K562 (cell line): ENCODE measurements at regions not wholly inside any gene's neighbourhood (a gene's known extent, or its start where the extent isn't known, plus 50 kb on each side); places are given as distances from the start of the nearest gene placed in this dataset.

Experiments used
- ATAC-seq: fragments of 200-7000 bp; cut with Tn5 transposase; 3 replicates; pipeline ENCODE4 v1.9.1; 2020; ENCODE audit warnings: moderate library complexity
- BruUV-seq: library from RNA; stranded (reverse); fragments of 400-500 nt; replicated peaks from 2 replicates; lab custom pipeline; 2021; lab: Mats Ljungman, UMichigan
- CTCF ChIA-PET: fragments of 300-600 bp; formaldehyde crosslinking; extraction: SDS; loops from one replicate; lab custom pipeline; 2021; ENCODE audit warnings: low intra/inter-chr PET ratio; lab: Yijun Ruan, JAX
- POLR2A ChIA-PET: fragments of 300-600, 350-650 bp; sonication (Branson Sonifier 250); formaldehyde crosslinking; extraction: SDS; loops from one replicate; lab custom pipeline; 2021; ENCODE audit warnings: antibody characterized with exemption, inconsistent platforms; lab: Yijun Ruan, JAX
- DNase-seq, 4 experiments: peaks; one replicate each; pipeline versions ENCODE4 v3.0.0 to v3.0.0-alpha.2; 2011 to 2018; ENCODE audit warnings: low spot score in 3 of 4, mixed read lengths in 3 of 4; ENCODE audit errors: extremely low read depth in 1 of 4
- FAIRE-seq: peaks from 2 replicates; lab custom pipeline; 2011; peaks lifted over from hg19 to GRCh38; lab: Jason Lieb, UNC
- H2AFZ ChIP-seq: 2 replicates; pipeline ENCODE4 v1.6.0; 2011; ENCODE audit warnings: low read depth, low read length, control low read depth, inconsistent platforms
- H3K27ac ChIP-seq: fragments of 200-600 bp; 3 replicates; pipeline ENCODE4 v1.8.0; 2011; ENCODE audit warnings: low read depth, mild to moderate bottlenecking, control low read depth, inconsistent platforms, low read length, moderate library complexity, mixed read lengths; ENCODE audit errors: extremely low read depth
- H3K27me3 ChIP-seq, 2 experiments: fragments of 300-600 bp in 1 of 2; 2 replicates in 1 of 2; 3 replicates in 1 of 2; pipeline versions ENCODE4 v1.6.0 to v1.8.0; 2011; ENCODE audit warnings: inconsistent platforms in 2 of 2, low read length in 2 of 2, mild to moderate bottlenecking in 1 of 2, mixed read lengths in 1 of 2, moderate library complexity in 1 of 2; ENCODE audit not compliant: control insufficient read depth in 2 of 2, insufficient read depth in 2 of 2
- H3K36me3 ChIP-seq: fragments of 300-600 bp; 3 replicates; pipeline ENCODE4 v1.8.0; 2011; ENCODE audit warnings: mild to moderate bottlenecking, low read length, inconsistent platforms; ENCODE audit not compliant: control insufficient read depth, insufficient read depth
- H3K4me1 ChIP-seq, 2 experiments: fragments of 200-600 bp in 1 of 2; replicated peaks in 1 of 2; 2 replicates in 1 of 2; 3 replicates in 1 of 2; pipeline versions ENCODE4 v1.5.1 to v1.8.0; 2011; ENCODE audit warnings: inconsistent platforms in 2 of 2, low read length in 2 of 2, mild to moderate bottlenecking in 1 of 2, mixed read lengths in 1 of 2, moderate library complexity in 1 of 2; ENCODE audit not compliant: control insufficient read depth in 2 of 2, insufficient read depth in 2 of 2
- H3K4me2 ChIP-seq: 2 replicates; pipeline ENCODE4 v1.6.1; 2011; ENCODE audit warnings: low read length, control low read depth, inconsistent platforms, mixed read lengths; ENCODE audit not compliant: insufficient read depth
- H3K4me3 ChIP-seq: fragments of 200-600 bp; sonication (generic), shearing (Covaris generic); 2 replicates; pipeline ENCODE4 v1.5.1; 2016; ENCODE audit warnings: control low read depth, inconsistent platforms
- H3K79me2 ChIP-seq: fragments of 200-600 bp; 3 replicates; pipeline ENCODE4 v1.8.0; 2011; ENCODE audit warnings: low read length, inconsistent platforms; ENCODE audit not compliant: control insufficient read depth, insufficient read depth
- H3K9ac ChIP-seq, 2 experiments: 2 replicates each; pipeline versions ENCODE4 v1.6.0 to v1.6.1; 2011; ENCODE audit warnings: low read depth in 2 of 2, low read length in 2 of 2, control low read depth in 1 of 2, inconsistent platforms in 1 of 2, mild to moderate bottlenecking in 1 of 2, mixed read lengths in 1 of 2; ENCODE audit not compliant: insufficient read depth in 1 of 2
- H3K9me1 ChIP-seq: one replicate; pipeline ENCODE4 v1.6.0; 2011; ENCODE audit warnings: inconsistent platforms, mild to moderate bottlenecking, low read length, moderate library complexity; ENCODE audit not compliant: control insufficient read depth, insufficient read depth
- H3K9me3 ChIP-seq: replicated peaks from 2 replicates; pipeline ENCODE4 v1.5.1; 2011; ENCODE audit warnings: low read depth, low read length, inconsistent platforms; ENCODE audit not compliant: control insufficient read depth, insufficient read depth
- H4K20me1 ChIP-seq: replicated peaks from 2 replicates; pipeline ENCODE4 v1.6.1; 2011; ENCODE audit warnings: low read length, inconsistent platforms, mixed read lengths; ENCODE audit not compliant: control insufficient read depth, insufficient read depth
- BCOR ChIP-seq: fragments of 450-650 bp; IDR thresholded peaks from 2 replicates; pipeline ENCODE4 v1.6.1; 2016
- BHLHE40 ChIP-seq: IDR thresholded peaks from 2 replicates; pipeline ENCODE4 v1.6.1; 2011; ENCODE audit warnings: low read length, improper control_type of control experiment
- CBX5 ChIP-seq: IDR thresholded peaks from 2 replicates; pipeline ENCODE4 v1.6.1; 2014; ENCODE audit warnings: low read depth, borderline replicate concordance
- HIVEP1 ChIP-seq: fragments of 250-450 bp; sonication (Bioruptor Pico); IDR thresholded peaks from 2 replicates; pipeline ENCODE4 v1.4.0; 2020; ENCODE audit warnings: mild to moderate bottlenecking
- NFIX ChIP-seq: fragments of 250-450 bp; sonication (Bioruptor Pico); IDR thresholded peaks from 2 replicates; pipeline ENCODE4 v1.4.0; 2020; ENCODE audit warnings: low read depth, mild to moderate bottlenecking, moderate library complexity
- NR0B1 ChIP-seq: fragments of 450-650 bp; IDR thresholded peaks from one replicate; pipeline ENCODE4 v1.6.1; 2018; ENCODE audit warnings: mild to moderate bottlenecking, moderate library complexity; ENCODE audit not compliant: partially characterized antibody
- SIN3A ChIP-seq, 2 experiments: fragments of 150-350 bp in 1 of 2; IDR thresholded peaks; 2 replicates each; pipeline ENCODE4 v1.6.1; 2011 to 2016; ENCODE audit warnings: borderline replicate concordance in 2 of 2, low read depth in 2 of 2, low read length in 2 of 2, mild to moderate bottlenecking in 2 of 2, moderate library complexity in 2 of 2; ENCODE audit not compliant: control insufficient read depth in 1 of 2
- SMAD4 ChIP-seq: fragments of 250-450 bp; sonication (Bioruptor Pico); conservative IDR thresholded peaks from 2 replicates; pipeline ENCODE4 v1.8.0; 2021; ENCODE audit warnings: inconsistent platforms, mild to moderate bottlenecking, moderate library complexity
- XRCC3 ChIP-seq: fragments of 450-650 bp; IDR thresholded peaks from 2 replicates; pipeline ENCODE4 v1.6.1; 2017; ENCODE audit warnings: mild to moderate bottlenecking, moderate library complexity
- ZBTB2 ChIP-seq: fragments of 450-650 bp; IDR thresholded peaks from 2 replicates; pipeline ENCODE4 v1.6.1; 2016; ENCODE audit warnings: antibody characterized with exemption
- ZNF197 ChIP-seq: fragments of 200-800 bp; sonication (Bioruptor generic); IDR thresholded peaks from 2 replicates; pipeline ENCODE4 v1.6.1; 2016; ENCODE audit warnings: low read depth, missing genetic modification characterization, missing compliant biosample characterization
- ZNF212 ChIP-seq: fragments of 450-650 bp; formaldehyde crosslinking; IDR thresholded peaks from 2 replicates; pipeline ENCODE4 v1.4.0; 2020; ENCODE audit warnings: mild to moderate bottlenecking
- WGBS: fragments of 100-300 bp; shearing (Covaris generic); methylation state at CpG from one replicate; pipeline ENCODE4 v1.1.6; 2016; ENCODE audit warnings: low coverage, mixed read lengths; ENCODE audit not compliant: insufficient coverage; ENCODE audit errors: missing lambda C conversion rate; 5-methylcytosine and 5-hydroxymethylcytosine counted together
- in situ Hi-C: fragments of 300-500 bp; cut with MboI; formaldehyde crosslinking; loops from 4 replicates; pipeline ENCODE4 v1.15.0; 2018; ENCODE audit warnings: inconsistent platforms, mixed read lengths
- intact Hi-C: fragments of 100-400 bp; cut with micrococcal nuclease; formaldehyde crosslinking; loops from 2 replicates; pipeline ENCODE4 v1.14.2; 2022

GRCh38 chr5:39486790-39487189 lies 62.0 kb upstream of the DAB2 start:
- H3K4me1 ChIP-seq, result no peaks in the 10 kb centered on the region
- H3K79me2 ChIP-seq, result no peaks in the 10 kb centered on the region
- intact Hi-C loops (no loop called here), in situ Hi-C loops (no loop called here)
- ChIA-PET CTCF (no interaction called here), POLR2A (interaction anchor here (1.0 kb wide), 1 partner anchor 21 kb away, joined by 3 read pairs; no protein-coding TSS in a partner anchor)
- no peak for TF ChIP-seq BCOR
- no peak for TF ChIP-seq ZNF212 (CRISPR knock-in tag)
- no peak for TF ChIP-seq ZNF197 (CRISPR knock-in tag)
- no peak for TF ChIP-seq SIN3A (IDR thresholded peaks at IDR 0.05; ENCODE audit: borderline replicate concordance in 2 of 2, control insufficient read depth in 1 of 2, low read depth in 2 of 2, low read length in 2 of 2)
- no peak for TF ChIP-seq HIVEP1 (CRISPR knock-in tag)
- TF ChIP-seq XRCC3, result no peak
- DNase-seq, result no peak
- no peak for FAIRE-seq
- no peaks in the 10 kb centered on the region for H3K9me3 ChIP-seq
- H3K4me2 ChIP-seq, result no peak overlapping the region
- no peak overlapping the region for H3K9ac ChIP-seq
- no TSS peak for BruUV-seq
- H3K27ac ChIP-seq, result no peak overlapping the region
- ATAC-seq, result no peak
- no peaks in the 10 kb centered on the region for H4K20me1 ChIP-seq
- no peaks in the 10 kb centered on the region for H3K36me3 ChIP-seq
- no peak overlapping the region for H2AFZ ChIP-seq
- H3K27me3 ChIP-seq, result no peaks in the 10 kb centered on the region
- no peak overlapping the region for H3K4me3 ChIP-seq
- WGBS, result 0% methylated on average over 2 of the region's 2 CpGs
- H3K9me1 ChIP-seq, result no peaks in the 10 kb centered on the region

- Histone ChIP-seq H4K20me1 (no peaks in the 10 kb centered on the region), H3K27ac (no peak overlapping the region), H3K4me1 (no peaks in the 10 kb centered on the region), H3K36me3 (no peaks in the 10 kb centered on the region), H3K4me2 (no peak overlapping the region), H3K79me2 (no peaks in the 10 kb centered on the region), H3K9me1 (no peaks in the 10 kb centered on the region), H2AFZ (no peak overlapping the region), H3K4me3 (no peak overlapping the region), H3K9me3 (no peaks in the 10 kb centered on the region), H3K9ac (no peak overlapping the region), H3K27me3 (no peaks in the 10 kb centered on the region)
- 0% methylated on average over 1 of the region's 1 CpG for WGBS
- POLR2A ChIA-PET, result interaction anchor here (1.0 kb wide), 1 partner anchor 21 kb away, joined by 3 read pairs; no protein-coding TSS in a partner anchor
- no peak for DNase-seq
- in situ Hi-C loops (no loop called here), intact Hi-C loops (no loop called here)
- no TSS peak for BruUV-seq
- CTCF ChIA-PET, result no interaction called here
- no peak for TF ChIP-seq NR0B1
- TF ChIP-seq CBX5, result no peak
- TF ChIP-seq NFIX (CRISPR knock-in tag), result no peak
- no peak for TF ChIP-seq BHLHE40
- TF ChIP-seq SMAD4, result no peak
- TF ChIP-seq ZNF197 (CRISPR knock-in tag), result no peak
- no peak for TF ChIP-seq ZBTB2
- FAIRE-seq, result no peak
- ATAC-seq, result no peak
These were observed 61.6 kb upstream of the DAB2 start for GRCh38 chr5:39486361-39486760.
